Neural progenitor cell (in vitro differentiated cells): ENCODE measurements at regions not wholly inside any gene's neighbourhood (a gene's known extent, or its start where the extent isn't known, plus 50 kb on each side); places are given as distances from the start of the nearest gene placed in this dataset.

Source experiments
- CTCF ChIP-seq: fragments of 200-600 bp; sonication (generic); IDR thresholded peaks from 2 replicates; pipeline ENCODE4 v1.5.1; 2017; ENCODE audit warnings: antibody characterized with exemption, mild to moderate bottlenecking
- EZH2 ChIP-seq: fragments of 200-600 bp; sonication (generic); IDR thresholded peaks from 2 replicates; pipeline ENCODE4 v1.6.1; 2017; ENCODE audit warnings: antibody characterized with exemption, mild to moderate bottlenecking, moderate library complexity
- EZH2phosphoT487 ChIP-seq: fragments of 200-600 bp; sonication (generic); IDR thresholded peaks from 2 replicates; pipeline ENCODE4 v1.6.1; 2017; ENCODE audit warnings: antibody characterized with exemption

- TF ChIP-seq CTCF (no peak), EZH2phosphoT487 (no peak), EZH2 (no peak)
Measured at GRCh38 chr2:216292475-216292874, 79.8 kb downstream of the MARCHF4 start.
